B cell (primary cell): ENCODE measurements at regions not wholly inside any gene's neighbourhood (a gene's known extent, or its start where the extent isn't known, plus 50 kb on each side); places are given as distances from the start of the nearest gene placed in this dataset.

Experiments used
- EZH2 ChIP-seq: IDR thresholded peaks from 2 replicates; pipeline ENCODE4 v1.6.1; 2012; ENCODE audit warnings: borderline replicate concordance, low read depth, mild to moderate bottlenecking, moderate library complexity, low read length; ENCODE audit not compliant: insufficient read depth, poor library complexity, severe bottlenecking
- TF ChIP-seq, protein P1 (sequence below): fragments of 200-600 bp; IDR thresholded peaks from one replicate; pipeline ENCODE4 v1.8.0; 2022; ENCODE audit warnings: antibody characterized with exemption, mild to moderate bottlenecking

GRCh38 chr1:195462152-195462551 is 1146.1 kb downstream of the KCNT2 start:
- TF ChIP-seq, protein P1, sequence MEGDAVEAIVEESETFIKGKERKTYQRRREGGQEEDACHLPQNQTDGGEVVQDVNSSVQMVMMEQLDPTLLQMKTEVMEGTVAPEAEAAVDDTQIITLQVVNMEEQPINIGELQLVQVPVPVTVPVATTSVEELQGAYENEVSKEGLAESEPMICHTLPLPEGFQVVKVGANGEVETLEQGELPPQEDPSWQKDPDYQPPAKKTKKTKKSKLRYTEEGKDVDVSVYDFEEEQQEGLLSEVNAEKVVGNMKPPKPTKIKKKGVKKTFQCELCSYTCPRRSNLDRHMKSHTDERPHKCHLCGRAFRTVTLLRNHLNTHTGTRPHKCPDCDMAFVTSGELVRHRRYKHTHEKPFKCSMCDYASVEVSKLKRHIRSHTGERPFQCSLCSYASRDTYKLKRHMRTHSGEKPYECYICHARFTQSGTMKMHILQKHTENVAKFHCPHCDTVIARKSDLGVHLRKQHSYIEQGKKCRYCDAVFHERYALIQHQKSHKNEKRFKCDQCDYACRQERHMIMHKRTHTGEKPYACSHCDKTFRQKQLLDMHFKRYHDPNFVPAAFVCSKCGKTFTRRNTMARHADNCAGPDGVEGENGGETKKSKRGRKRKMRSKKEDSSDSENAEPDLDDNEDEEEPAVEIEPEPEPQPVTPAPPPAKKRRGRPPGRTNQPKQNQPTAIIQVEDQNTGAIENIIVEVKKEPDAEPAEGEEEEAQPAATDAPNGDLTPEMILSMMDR: no peak
- TF ChIP-seq EZH2: no peak
